ENCODE measurements at regions not wholly inside any gene's neighbourhood (a gene's known extent, or its start where the extent isn't known, plus 50 kb on each side); places are given as distances from the start of the nearest gene placed in this dataset.

- no peak overlapping the region for H3K27ac ChIP-seq
- no peak for TF ChIP-seq ZFX (IDR thresholded peaks at IDR 0.05; ENCODE audit: borderline replicate concordance)
- no peak for TF ChIP-seq CTCF (IDR thresholded peaks at IDR 0.05)
These were observed 174.3 kb downstream of the EBLN2 start for GRCh38 chr3:73235768-73236167.

GRCh38 chr3:73236867-73237266 lies 175.4 kb downstream of the EBLN2 start:
- TF ChIP-seq CTCF (IDR thresholded peaks at IDR 0.05): no peak
- TF ChIP-seq ZFX (IDR thresholded peaks at IDR 0.05; ENCODE audit: borderline replicate concordance): no peak
- no peak overlapping the region for H3K27ac ChIP-seq

GRCh38 chr3:73243740-73244139 lies 182.3 kb downstream of the EBLN2 start:
- no peak overlapping the region for H3K27ac ChIP-seq
- TF ChIP-seq CTCF (IDR thresholded peaks at IDR 0.05) (no peak), ZFX (IDR thresholded peaks at IDR 0.05; ENCODE audit: borderline replicate concordance) (no peak)

GRCh38 chr3:73245459-73245858 lies 184.0 kb downstream of the EBLN2 start:
- H3K27ac ChIP-seq: no peak overlapping the region
- TF ChIP-seq ZFX (IDR thresholded peaks at IDR 0.05; ENCODE audit: borderline replicate concordance) (no peak), CTCF (IDR thresholded peaks at IDR 0.05) (no peak)

GRCh38 chr3:73249047-73249446 lies 187.6 kb downstream of the EBLN2 start:
- TF ChIP-seq ZFX (IDR thresholded peaks at IDR 0.05; ENCODE audit: borderline replicate concordance) (no peak), CTCF (IDR thresholded peaks at IDR 0.05) (no peak)

GRCh38 chr3:73254062-73254461 lies 192.6 kb downstream of the EBLN2 start:
- TF ChIP-seq CTCF (IDR thresholded peaks at IDR 0.05) (no peak), ZFX (IDR thresholded peaks at IDR 0.05; ENCODE audit: borderline replicate concordance) (no peak)
- H3K27ac ChIP-seq: no peak overlapping the region

More at GRCh38 chr3:73249047-73249446, 187.6 kb downstream of the EBLN2 start:
- no peak overlapping the region for H3K27ac ChIP-seq

GRCh38 chr3:73255609-73256029 lies 194.2 kb downstream of the EBLN2 start:
- TF ChIP-seq CTCF (IDR thresholded peaks at IDR 0.05): no peak
- no peak for TF ChIP-seq ZFX (IDR thresholded peaks at IDR 0.05; ENCODE audit: borderline replicate concordance)
- no peak overlapping the region for H3K27ac ChIP-seq
